Neural cell (in vitro differentiated cells): ENCODE measurements at regions not wholly inside any gene's neighbourhood (a gene's known extent, or its start where the extent isn't known, plus 50 kb on each side); places are given as distances from the start of the nearest gene placed in this dataset.

Source experiments
- H2AFZ ChIP-seq: fragments of 200-600, 300-800 bp; sonication (generic), shearing (Covaris generic); 2 replicates; pipeline ENCODE4 v1.6.0; 2014; ENCODE audit warnings: low read depth, mild to moderate bottlenecking, antibody characterized with exemption, low read length, moderate library complexity
- H3F3A ChIP-seq: fragments of 200-600 bp; shearing (Covaris generic); 2 replicates; pipeline ENCODE4 v1.6.1; 2016; ENCODE audit warnings: mild to moderate bottlenecking, moderate library complexity, mixed read lengths, antibody characterized with exemption, low read length; ENCODE audit not compliant: insufficient read depth, poor library complexity, severe bottlenecking
- H3K27ac ChIP-seq: fragments of 200-600, 300-800 bp; sonication (generic), shearing (Covaris generic); 2 replicates; pipeline ENCODE4 v1.5.1; 2014; ENCODE audit warnings: mild to moderate bottlenecking, low read length, moderate library complexity
- H3K27me3 ChIP-seq: fragments of 300-800, 200-600 bp; sonication (generic), shearing (Covaris generic); 2 replicates; pipeline ENCODE4 v1.6.0; 2014; ENCODE audit warnings: mild to moderate bottlenecking, low read depth, low read length, moderate library complexity; ENCODE audit not compliant: insufficient read depth
- H3K36me3 ChIP-seq: fragments of 300-800, 200-600 bp; sonication (generic), shearing (Covaris generic); 2 replicates; pipeline ENCODE4 v1.5.1; 2014; ENCODE audit warnings: mild to moderate bottlenecking, antibody characterized with exemption, low read length, moderate library complexity; ENCODE audit not compliant: insufficient read depth
- H3K4me2 ChIP-seq: fragments of 300-800, 200-600 bp; sonication (generic), shearing (Covaris generic); 2 replicates; pipeline ENCODE4 v1.6.0; 2014; ENCODE audit warnings: mild to moderate bottlenecking, low read length
- H3K4me3 ChIP-seq: fragments of 300-800, 200-600 bp; sonication (generic), shearing (Covaris generic); 2 replicates; pipeline ENCODE4 v1.5.1; 2014; ENCODE audit warnings: mild to moderate bottlenecking, low read length, moderate library complexity
- H3K79me2 ChIP-seq: fragments of 200-600 bp; shearing (Covaris generic); replicated peaks from 2 replicates; pipeline ENCODE4 v1.6.0; 2014; ENCODE audit warnings: mild to moderate bottlenecking, low read length, moderate library complexity; ENCODE audit not compliant: insufficient read depth
- H3K9ac ChIP-seq: fragments of 300-800, 200-600 bp; sonication (generic), shearing (Covaris generic); 2 replicates; pipeline ENCODE4 v1.6.1; 2016; ENCODE audit warnings: mild to moderate bottlenecking, low read length, mixed read lengths
- H3K9me2 ChIP-seq: fragments of 200-600 bp; shearing (Covaris generic); 2 replicates; pipeline ENCODE4 v1.6.1; 2016; ENCODE audit warnings: mild to moderate bottlenecking, low read length, mixed read lengths; ENCODE audit not compliant: insufficient read depth
- H3K9me3 ChIP-seq: fragments of 200-600, 300-800 bp; sonication (generic), shearing (Covaris generic); 2 replicates; pipeline ENCODE4 v1.6.1; 2016; ENCODE audit warnings: mild to moderate bottlenecking, mixed run types, low read length, moderate library complexity, mixed read lengths
- H4K20me1 ChIP-seq: fragments of 200-600 bp; shearing (Covaris generic); 2 replicates; pipeline ENCODE4 v1.6.1; 2016; ENCODE audit warnings: mild to moderate bottlenecking, mixed run types; ENCODE audit not compliant: insufficient read depth
- CTCF ChIP-seq: fragments of 450-650 bp; IDR thresholded peaks from 2 replicates; pipeline ENCODE4 v1.5.1; 2014; ENCODE audit warnings: antibody characterized with exemption, mild to moderate bottlenecking, moderate library complexity; ENCODE audit not compliant: poor library complexity, severe bottlenecking
- EP300 ChIP-seq: fragments of 450-650 bp; conservative IDR thresholded peaks from 2 replicates; pipeline ENCODE4 v1.6.1; 2014; ENCODE audit warnings: antibody characterized with exemption, mild to moderate bottlenecking, moderate library complexity; ENCODE audit not compliant: poor library complexity, severe bottlenecking
- EZH2 ChIP-seq: fragments of 200-600, 300-800 bp; shearing (Covaris generic), sonication (generic); IDR thresholded peaks from 2 replicates; pipeline ENCODE4 v1.6.1; 2014; ENCODE audit warnings: antibody characterized with exemption, low read length, borderline replicate concordance, mild to moderate bottlenecking; ENCODE audit not compliant: insufficient read depth, poor library complexity, severe bottlenecking
- MXI1 ChIP-seq: fragments of 450-650 bp; conservative IDR thresholded peaks from 2 replicates; pipeline ENCODE4 v1.6.1; 2014; ENCODE audit warnings: antibody characterized with exemption, mild to moderate bottlenecking; ENCODE audit not compliant: poor library complexity, severe bottlenecking
- POLR2AphosphoS5 ChIP-seq: IDR thresholded peaks from 2 replicates; pipeline ENCODE4 v1.6.1; 2012
- RAD21 ChIP-seq: fragments of 450-650 bp; conservative IDR thresholded peaks from 2 replicates; pipeline ENCODE4 v1.6.1; 2014; ENCODE audit warnings: antibody characterized with exemption, mild to moderate bottlenecking, moderate library complexity
- SMC3 ChIP-seq: fragments of 450-650 bp; conservative IDR thresholded peaks from 2 replicates; pipeline ENCODE4 v1.6.1; 2014; ENCODE audit warnings: antibody characterized with exemption, mild to moderate bottlenecking, moderate library complexity; ENCODE audit not compliant: poor library complexity
- TAF1 ChIP-seq: IDR thresholded peaks from 2 replicates; pipeline ENCODE4 v1.6.1; 2012; ENCODE audit warnings: low read depth
- TF ChIP-seq, protein P1 (sequence below): IDR thresholded peaks from 2 replicates; pipeline ENCODE4 v1.6.1; 2012; ENCODE audit warnings: borderline replicate concordance

GRCh38 chr2:51734115-51734514 is 702.2 kb upstream of the NRXN1 start:
- Histone ChIP-seq H3K9me3 (no peaks in the 10 kb centered on the region), H3K27me3 (no peaks in the 10 kb centered on the region), H3K9ac (no peak overlapping the region), H4K20me1 (no peaks in the 10 kb centered on the region), H3K27ac (no peak overlapping the region), H3K4me2 (no peak overlapping the region), H2AFZ (no peak overlapping the region), H3F3A (no peaks in the 10 kb centered on the region), H3K9me2 (no peaks in the 10 kb centered on the region), H3K79me2 (no peaks in the 10 kb centered on the region), H3K36me3 (no peaks in the 10 kb centered on the region), H3K4me3 (no peak overlapping the region)
- TF ChIP-seq EP300 (no peak), EZH2 (no peak), RAD21 (no peak), CTCF (no peak), MXI1 (no peak), TAF1 (no peak), SMC3 (no peak), POLR2AphosphoS5 (no peak)
- TF ChIP-seq, protein P1, sequence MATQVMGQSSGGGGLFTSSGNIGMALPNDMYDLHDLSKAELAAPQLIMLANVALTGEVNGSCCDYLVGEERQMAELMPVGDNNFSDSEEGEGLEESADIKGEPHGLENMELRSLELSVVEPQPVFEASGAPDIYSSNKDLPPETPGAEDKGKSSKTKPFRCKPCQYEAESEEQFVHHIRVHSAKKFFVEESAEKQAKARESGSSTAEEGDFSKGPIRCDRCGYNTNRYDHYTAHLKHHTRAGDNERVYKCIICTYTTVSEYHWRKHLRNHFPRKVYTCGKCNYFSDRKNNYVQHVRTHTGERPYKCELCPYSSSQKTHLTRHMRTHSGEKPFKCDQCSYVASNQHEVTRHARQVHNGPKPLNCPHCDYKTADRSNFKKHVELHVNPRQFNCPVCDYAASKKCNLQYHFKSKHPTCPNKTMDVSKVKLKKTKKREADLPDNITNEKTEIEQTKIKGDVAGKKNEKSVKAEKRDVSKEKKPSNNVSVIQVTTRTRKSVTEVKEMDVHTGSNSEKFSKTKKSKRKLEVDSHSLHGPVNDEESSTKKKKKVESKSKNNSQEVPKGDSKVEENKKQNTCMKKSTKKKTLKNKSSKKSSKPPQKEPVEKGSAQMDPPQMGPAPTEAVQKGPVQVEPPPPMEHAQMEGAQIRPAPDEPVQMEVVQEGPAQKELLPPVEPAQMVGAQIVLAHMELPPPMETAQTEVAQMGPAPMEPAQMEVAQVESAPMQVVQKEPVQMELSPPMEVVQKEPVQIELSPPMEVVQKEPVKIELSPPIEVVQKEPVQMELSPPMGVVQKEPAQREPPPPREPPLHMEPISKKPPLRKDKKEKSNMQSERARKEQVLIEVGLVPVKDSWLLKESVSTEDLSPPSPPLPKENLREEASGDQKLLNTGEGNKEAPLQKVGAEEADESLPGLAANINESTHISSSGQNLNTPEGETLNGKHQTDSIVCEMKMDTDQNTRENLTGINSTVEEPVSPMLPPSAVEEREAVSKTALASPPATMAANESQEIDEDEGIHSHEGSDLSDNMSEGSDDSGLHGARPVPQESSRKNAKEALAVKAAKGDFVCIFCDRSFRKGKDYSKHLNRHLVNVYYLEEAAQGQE = no peak

GRCh38 chr2:51723691-51724090 is 691.8 kb upstream of the NRXN1 start:
- TF ChIP-seq TAF1 (no peak), EP300 (no peak), EZH2 (no peak), MXI1 (no peak), RAD21 (no peak), CTCF (no peak), POLR2AphosphoS5 (no peak), SMC3 (no peak)
- TF ChIP-seq, protein P1 = no peak

More at GRCh38 chr2:51723691-51724090, 691.8 kb upstream of the NRXN1 start:
- no peaks in the 10 kb centered on the region for H3K36me3 ChIP-seq
- no peaks in the 10 kb centered on the region for H3K9me3 ChIP-seq
- H3K4me2 ChIP-seq = no peak overlapping the region
- no peak overlapping the region for H3K9ac ChIP-seq
- no peaks in the 10 kb centered on the region for H3K9me2 ChIP-seq
- H3K4me3 ChIP-seq = no peak overlapping the region
- H3K27ac ChIP-seq = no peak overlapping the region
- no peaks in the 10 kb centered on the region for H3F3A ChIP-seq
- no peaks in the 10 kb centered on the region for H4K20me1 ChIP-seq
- H3K79me2 ChIP-seq = no peaks in the 10 kb centered on the region
- no peak overlapping the region for H2AFZ ChIP-seq
- no peaks in the 10 kb centered on the region for H3K27me3 ChIP-seq
